ENCODE measurements at regions not wholly inside any gene's neighbourhood (a gene's known extent, or its start where the extent isn't known, plus 50 kb on each side); places are given as distances from the start of the nearest gene placed in this dataset.

- TF ChIP-seq, protein P1, sequence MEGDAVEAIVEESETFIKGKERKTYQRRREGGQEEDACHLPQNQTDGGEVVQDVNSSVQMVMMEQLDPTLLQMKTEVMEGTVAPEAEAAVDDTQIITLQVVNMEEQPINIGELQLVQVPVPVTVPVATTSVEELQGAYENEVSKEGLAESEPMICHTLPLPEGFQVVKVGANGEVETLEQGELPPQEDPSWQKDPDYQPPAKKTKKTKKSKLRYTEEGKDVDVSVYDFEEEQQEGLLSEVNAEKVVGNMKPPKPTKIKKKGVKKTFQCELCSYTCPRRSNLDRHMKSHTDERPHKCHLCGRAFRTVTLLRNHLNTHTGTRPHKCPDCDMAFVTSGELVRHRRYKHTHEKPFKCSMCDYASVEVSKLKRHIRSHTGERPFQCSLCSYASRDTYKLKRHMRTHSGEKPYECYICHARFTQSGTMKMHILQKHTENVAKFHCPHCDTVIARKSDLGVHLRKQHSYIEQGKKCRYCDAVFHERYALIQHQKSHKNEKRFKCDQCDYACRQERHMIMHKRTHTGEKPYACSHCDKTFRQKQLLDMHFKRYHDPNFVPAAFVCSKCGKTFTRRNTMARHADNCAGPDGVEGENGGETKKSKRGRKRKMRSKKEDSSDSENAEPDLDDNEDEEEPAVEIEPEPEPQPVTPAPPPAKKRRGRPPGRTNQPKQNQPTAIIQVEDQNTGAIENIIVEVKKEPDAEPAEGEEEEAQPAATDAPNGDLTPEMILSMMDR (IDR thresholded peaks at IDR 0.05) = no peak
- no peak for TF ChIP-seq EP300 (IDR thresholded peaks at IDR 0.05; ENCODE audit: borderline replicate concordance in 1 of 2, low read depth in 1 of 2, low read length in 1 of 2)
Observed at GRCh38 chr6:54028170-54028569, 83.1 kb upstream of the MLIP start.
